HepG2 (cell line): ENCODE measurements at regions not wholly inside any gene's neighbourhood (a gene's known extent, or its start where the extent isn't known, plus 50 kb on each side); places are given as distances from the start of the nearest gene placed in this dataset.

Experiments used
- ATAC-seq: fragments of 200-7000 bp; cut with Tn5 transposase; 3 replicates; pipeline ENCODE4 v1.9.1; 2020; ENCODE audit warnings: mild to moderate bottlenecking, moderate library complexity
- BruUV-seq: library from RNA; stranded (reverse); fragments of 400-500 nt; replicated peaks from 2 replicates; lab custom pipeline; 2021; lab: Mats Ljungman, UMichigan
- CTCF ChIA-PET: fragments of 300-600 bp; formaldehyde crosslinking; extraction: SDS; loops from one replicate; lab custom pipeline; 2021; ENCODE audit warnings: low total read pairs, inconsistent platforms, low intra/inter-chr PET ratio; lab: Yijun Ruan, JAX
- POLR2A ChIA-PET: fragments of 350-600 bp; sonication (Branson Sonifier 250); formaldehyde crosslinking; loops from one replicate; lab custom pipeline; 2020; ENCODE audit warnings: antibody characterized with exemption, inconsistent platforms; lab: Yijun Ruan, JAX
- DNase-seq: peaks from one replicate; pipeline ENCODE4 v3.0.0-alpha.2; 2015; ENCODE audit warnings: low spot score
- FAIRE-seq: peaks from 3 replicates; lab custom pipeline; 2011; peaks lifted over from hg19 to GRCh38; lab: Jason Lieb, UNC
- H2AFZ ChIP-seq: one replicate; pipeline ENCODE4 v1.6.1; 2011; ENCODE audit warnings: low read length, inconsistent platforms
- H3K27ac ChIP-seq: fragments of 300-600 bp; 3 replicates; pipeline ENCODE4 v1.8.0; 2011; ENCODE audit warnings: mixed run types, mild to moderate bottlenecking, mixed read lengths, low read length, inconsistent platforms; ENCODE audit not compliant: insufficient read depth; ENCODE audit errors: extremely low read length
- H3K27me3 ChIP-seq, 2 experiments: fragments of 200-600 bp in 1 of 2; 2 replicates in 1 of 2; 3 replicates in 1 of 2; pipeline versions ENCODE4 v1.6.0 to v1.8.0; 2011; ENCODE audit warnings: low read length in 2 of 2, mild to moderate bottlenecking in 2 of 2, moderate library complexity in 2 of 2, inconsistent platforms in 1 of 2; ENCODE audit not compliant: insufficient read depth in 2 of 2, control insufficient read depth in 1 of 2
- H3K36me3 ChIP-seq, 2 experiments: fragments of 200-600 bp in 1 of 2; replicated peaks in 1 of 2; 2 replicates in 1 of 2; 3 replicates in 1 of 2; pipeline versions ENCODE4 v1.5.1 to v1.8.0; 2011; ENCODE audit warnings: low read length in 2 of 2, inconsistent platforms in 1 of 2; ENCODE audit not compliant: insufficient read depth in 2 of 2, control insufficient read depth in 1 of 2
- H3K4me1 ChIP-seq: 2 replicates; pipeline ENCODE4 v1.5.1; 2012; ENCODE audit warnings: low read length, inconsistent platforms; ENCODE audit not compliant: insufficient read depth
- H3K4me2 ChIP-seq: 2 replicates; pipeline ENCODE4 v1.6.0; 2011; ENCODE audit warnings: low read depth, low read length, inconsistent platforms
- H3K4me3 ChIP-seq, 3 experiments: fragments of 200-600 bp in 1 of 3; sonication (generic), shearing (Covaris generic) in 1 of 3; replicated peaks in 1 of 3; 2 replicates each; pipeline ENCODE4 v1.5.1; 2011 to 2016; ENCODE audit warnings: low read length in 3 of 3, inconsistent platforms in 2 of 3, low read depth in 2 of 3, mild to moderate bottlenecking in 2 of 3, control low read depth in 1 of 3, mixed read lengths in 1 of 3; ENCODE audit not compliant: insufficient read depth in 1 of 3
- H3K79me2 ChIP-seq: one replicate; pipeline ENCODE4 v1.6.1; 2011; ENCODE audit warnings: low read length, inconsistent platforms; ENCODE audit not compliant: insufficient read depth
- H3K9ac ChIP-seq: 2 replicates; pipeline ENCODE4 v1.6.0; 2011; ENCODE audit warnings: mild to moderate bottlenecking, low read depth, low read length, inconsistent platforms; ENCODE audit not compliant: insufficient read depth
- H3K9me3 ChIP-seq: 2 replicates; pipeline ENCODE4 v1.5.1; 2012; ENCODE audit warnings: mild to moderate bottlenecking, low read length
- H4K20me1 ChIP-seq: 2 replicates; pipeline ENCODE4 v1.6.0; 2011; ENCODE audit warnings: inconsistent platforms, mild to moderate bottlenecking, low read length, moderate library complexity; ENCODE audit not compliant: insufficient read depth
- MATR3 ChIP-seq: sonication (generic); formaldehyde crosslinking; IDR thresholded peaks from 2 replicates; pipeline ENCODE4 v1.4.0; 2020; ENCODE audit warnings: missing genetic modification reagents
- POLR2AphosphoS5 ChIP-seq: IDR thresholded peaks from 2 replicates; pipeline ENCODE4 v1.6.1; 2012; ENCODE audit warnings: low read depth, low read length
- REST ChIP-seq, 2 experiments: IDR thresholded peaks; 2 replicates each; pipeline ENCODE4 v1.6.1; 2011 to 2012; ENCODE audit warnings: low read length in 2 of 2, borderline replicate concordance in 1 of 2, low read depth in 1 of 2, mild to moderate bottlenecking in 1 of 2, moderate library complexity in 1 of 2
- TRIM24 ChIP-seq: sonication (generic); formaldehyde crosslinking; IDR thresholded peaks from 2 replicates; pipeline ENCODE4 v1.8.0; 2022; ENCODE audit warnings: mild to moderate bottlenecking, missing genetic modification reagents
- ZNF570 ChIP-seq: sonication (generic); formaldehyde crosslinking; IDR thresholded peaks from 2 replicates; pipeline ENCODE4 v1.4.0; 2020; ENCODE audit warnings: mild to moderate bottlenecking, missing genetic modification reagents, borderline replicate concordance
- ZNF607 ChIP-seq: sonication (generic); formaldehyde crosslinking; IDR thresholded peaks from 2 replicates; pipeline ENCODE4 v1.5.1; 2020; ENCODE audit warnings: missing genetic modification reagents, mild to moderate bottlenecking, borderline replicate concordance
- ZNF775 ChIP-seq: sonication (generic); formaldehyde crosslinking; IDR thresholded peaks from 2 replicates; pipeline ENCODE4 v1.4.0; 2020; ENCODE audit warnings: missing genetic modification reagents, mild to moderate bottlenecking, moderate library complexity, borderline replicate concordance
- WGBS: methylation state at CpG from one replicate; pipeline ENCODE4 v1.1.6; 2017; ENCODE audit warnings: low lambda C conversion rate; 5-methylcytosine and 5-hydroxymethylcytosine counted together
- in situ Hi-C: cut with HindIII; loops from 2 replicates; pipeline ENCODE4 v1.10.0; 2017; ENCODE audit warnings: low pct_unique_long_range_greater_than_20kb; ENCODE audit not compliant: extremely low pct_ligation_motif_present
- intact Hi-C: fragments of 100-400 bp; cut with micrococcal nuclease; formaldehyde crosslinking; loops from one replicate; pipeline ENCODE4 v1.10.0; 2022; ENCODE audit not compliant: unreplicated experiment
- TF ChIP-seq, protein P1 (sequence below): IDR thresholded peaks from 2 replicates; pipeline ENCODE4 v1.6.1; 2016; ENCODE audit warnings: missing biosample characterization, missing genetic modification reagents, low read depth
- TF ChIP-seq, protein P2 (sequence below): fragments of 450-650 bp; IDR thresholded peaks from 2 replicates; pipeline ENCODE4 v1.6.1; 2016
- TF ChIP-seq, protein P3 (sequence below): IDR thresholded peaks from 2 replicates; pipeline ENCODE4 v1.6.1; 2016
- TF ChIP-seq, protein P4 (sequence below): sonication (generic); formaldehyde crosslinking; IDR thresholded peaks from 2 replicates; pipeline ENCODE4 v1.4.0; 2020; ENCODE audit warnings: missing genetic modification reagents

DNA sequence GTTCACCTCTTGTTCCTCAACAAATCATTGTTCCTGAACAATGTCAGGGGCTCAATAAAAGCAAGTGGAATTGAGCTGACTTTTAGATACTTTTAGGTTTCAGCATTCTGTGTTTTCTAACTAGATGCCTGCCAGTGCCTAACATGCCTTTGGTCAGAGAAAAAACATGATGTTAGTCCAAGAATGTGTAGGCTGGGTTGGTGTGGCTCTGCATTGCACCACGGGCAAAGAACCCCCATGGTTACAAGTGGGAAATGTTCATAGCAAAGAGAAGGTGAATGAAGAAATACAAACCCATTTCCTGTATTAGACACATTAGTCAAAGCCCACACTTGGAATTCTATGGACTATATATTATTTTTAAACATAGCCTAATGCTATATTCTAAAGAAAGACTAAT lies 193.3 kb downstream of the TMEM200A start (continued):
- TF ChIP-seq, protein P1, sequence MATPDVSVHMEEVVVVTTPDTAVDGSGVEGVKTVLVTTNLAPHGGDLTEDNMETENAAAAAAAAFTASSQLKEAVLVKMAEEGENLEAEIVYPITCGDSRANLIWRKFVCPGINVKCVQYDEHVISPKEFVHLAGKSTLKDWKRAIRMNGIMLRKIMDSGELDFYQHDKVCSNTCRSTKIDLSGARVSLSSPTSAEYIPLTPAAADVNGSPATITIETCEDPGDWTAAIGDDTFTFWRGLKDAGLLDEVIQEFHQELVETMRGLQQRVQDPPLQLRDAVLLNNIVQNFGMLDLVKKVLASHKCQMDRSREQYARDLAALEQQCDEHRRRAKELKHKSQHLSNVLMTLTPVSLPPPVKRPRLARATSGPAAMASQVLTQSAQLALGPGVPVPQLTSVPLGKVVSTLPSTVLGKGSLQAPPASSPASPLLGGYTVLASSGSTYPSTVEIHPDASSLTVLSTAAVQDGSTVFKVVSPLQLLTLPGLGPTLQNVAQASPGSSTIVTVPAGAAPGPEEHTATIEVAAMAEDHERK (CRISPR knock-in tag), result no peak
- TF ChIP-seq ZNF607, result no peak
- TF ChIP-seq, protein P2, sequence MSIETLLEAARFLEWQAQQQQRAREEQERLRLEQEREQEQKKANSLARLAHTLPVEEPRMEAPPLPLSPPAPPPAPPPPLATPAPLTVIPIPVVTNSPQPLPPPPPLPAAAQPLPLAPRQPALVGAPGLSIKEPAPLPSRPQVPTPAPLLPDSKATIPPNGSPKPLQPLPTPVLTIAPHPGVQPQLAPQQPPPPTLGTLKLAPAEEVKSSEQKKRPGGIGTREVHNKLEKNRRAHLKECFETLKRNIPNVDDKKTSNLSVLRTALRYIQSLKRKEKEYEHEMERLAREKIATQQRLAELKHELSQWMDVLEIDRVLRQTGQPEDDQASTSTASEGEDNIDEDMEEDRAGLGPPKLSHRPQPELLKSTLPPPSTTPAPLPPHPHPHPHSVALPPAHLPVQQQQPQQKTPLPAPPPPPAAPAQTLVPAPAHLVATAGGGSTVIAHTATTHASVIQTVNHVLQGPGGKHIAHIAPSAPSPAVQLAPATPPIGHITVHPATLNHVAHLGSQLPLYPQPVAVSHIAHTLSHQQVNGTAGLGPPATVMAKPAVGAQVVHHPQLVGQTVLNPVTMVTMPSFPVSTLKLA, result no peak

DNA sequence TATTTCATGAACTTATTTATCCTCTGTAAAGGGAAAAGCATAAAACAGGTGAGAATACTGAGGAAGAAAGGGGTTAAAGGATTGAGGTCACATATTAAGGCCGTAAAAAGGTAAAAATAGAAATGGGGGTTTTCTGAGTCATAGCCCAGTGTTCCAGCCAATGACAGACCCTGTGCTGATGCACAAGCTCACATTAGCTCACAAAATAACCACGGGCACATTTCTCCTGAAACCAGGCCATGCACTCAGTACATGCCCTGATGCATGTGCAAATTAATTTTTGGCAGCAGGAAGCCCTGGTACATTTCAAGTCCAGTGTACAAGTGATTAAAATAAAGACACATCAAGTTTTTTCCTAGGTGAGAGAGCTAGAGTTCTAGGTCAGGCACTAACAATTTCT lies 194.4 kb downstream of the TMEM200A start:
- no peak overlapping the region for H3K4me3 ChIP-seq
- no peak overlapping the region for H3K27ac ChIP-seq
- H3K27me3 ChIP-seq, result no peaks in the 10 kb centered on the region
- H2AFZ ChIP-seq, result no peak overlapping the region
- 1% methylated on average over 2 of the region's 2 CpGs for WGBS
- no peak for DNase-seq
- no peak for FAIRE-seq
- H3K9ac ChIP-seq, result no peak overlapping the region
- intact Hi-C loops (no loop called here), in situ Hi-C loops (no loop called here)
- no peak for ATAC-seq
- ChIA-PET POLR2A (no interaction called here), CTCF (no interaction called here)
- no peaks in the 10 kb centered on the region for H3K9me3 ChIP-seq
- no TSS peak for BruUV-seq
- H3K36me3 ChIP-seq, result no peaks in the 10 kb centered on the region
- H3K4me2 ChIP-seq, result no peak overlapping the region
- H4K20me1 ChIP-seq, result no peaks in the 10 kb centered on the region
- H3K4me1 ChIP-seq, result no peaks in the 10 kb centered on the region
- no peaks in the 10 kb centered on the region for H3K79me2 ChIP-seq
- TF ChIP-seq, protein P3, sequence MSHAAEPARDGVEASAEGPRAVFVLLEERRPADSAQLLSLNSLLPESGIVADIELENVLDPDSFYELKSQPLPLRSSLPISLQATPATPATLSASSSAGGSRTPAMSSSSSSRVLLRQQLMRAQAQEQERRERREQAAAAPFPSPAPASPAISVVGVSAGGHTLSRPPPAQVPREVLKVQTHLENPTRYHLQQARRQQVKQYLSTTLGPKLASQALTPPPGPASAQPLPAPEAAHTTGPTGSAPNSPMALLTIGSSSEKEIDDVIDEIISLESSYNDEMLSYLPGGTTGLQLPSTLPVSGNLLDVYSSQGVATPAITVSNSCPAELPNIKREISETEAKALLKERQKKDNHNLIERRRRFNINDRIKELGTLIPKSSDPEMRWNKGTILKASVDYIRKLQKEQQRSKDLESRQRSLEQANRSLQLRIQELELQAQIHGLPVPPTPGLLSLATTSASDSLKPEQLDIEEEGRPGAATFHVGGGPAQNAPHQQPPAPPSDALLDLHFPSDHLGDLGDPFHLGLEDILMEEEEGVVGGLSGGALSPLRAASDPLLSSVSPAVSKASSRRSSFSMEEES (CRISPR knock-in tag), result no peak
- TF ChIP-seq REST (IDR thresholded peaks at IDR 0.05; ENCODE audit: borderline replicate concordance in 1 of 2, low read depth in 1 of 2, low read length in 2 of 2) (no peak), ZNF570 (CRISPR knock-in tag) (no peak), ZNF775 (CRISPR knock-in tag) (no peak), MATR3 (CRISPR knock-in tag) (no peak), TRIM24 (CRISPR knock-in tag) (no peak), POLR2AphosphoS5 (no peak)
- TF ChIP-seq, protein P4, sequence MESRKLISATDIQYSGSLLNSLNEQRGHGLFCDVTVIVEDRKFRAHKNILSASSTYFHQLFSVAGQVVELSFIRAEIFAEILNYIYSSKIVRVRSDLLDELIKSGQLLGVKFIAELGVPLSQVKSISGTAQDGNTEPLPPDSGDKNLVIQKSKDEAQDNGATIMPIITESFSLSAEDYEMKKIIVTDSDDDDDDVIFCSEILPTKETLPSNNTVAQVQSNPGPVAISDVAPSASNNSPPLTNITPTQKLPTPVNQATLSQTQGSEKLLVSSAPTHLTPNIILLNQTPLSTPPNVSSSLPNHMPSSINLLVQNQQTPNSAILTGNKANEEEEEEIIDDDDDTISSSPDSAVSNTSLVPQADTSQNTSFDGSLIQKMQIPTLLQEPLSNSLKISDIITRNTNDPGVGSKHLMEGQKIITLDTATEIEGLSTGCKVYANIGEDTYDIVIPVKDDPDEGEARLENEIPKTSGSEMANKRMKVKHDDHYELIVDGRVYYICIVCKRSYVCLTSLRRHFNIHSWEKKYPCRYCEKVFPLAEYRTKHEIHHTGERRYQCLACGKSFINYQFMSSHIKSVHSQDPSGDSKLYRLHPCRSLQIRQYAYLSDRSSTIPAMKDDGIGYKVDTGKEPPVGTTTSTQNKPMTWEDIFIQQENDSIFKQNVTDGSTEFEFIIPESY, result no peak
